GM12864 (cell line): ENCODE measurements at regions not wholly inside any gene's neighbourhood (a gene's known extent, or its start where the extent isn't known, plus 50 kb on each side); places are given as distances from the start of the nearest gene placed in this dataset.

Source experiments
- DNase-seq: peaks from one replicate; pipeline ENCODE4 v3.0.0-alpha.2; 2011; ENCODE audit warnings: low read depth
- H3K4me3 ChIP-seq: 2 replicates; pipeline ENCODE4 v1.5.1; 2011; ENCODE audit warnings: mild to moderate bottlenecking, low read depth, low read length, control low read depth
- TF ChIP-seq, protein P1 (sequence below): IDR thresholded peaks from 2 replicates; pipeline ENCODE4 v1.5.1; 2011; ENCODE audit warnings: low read depth, mild to moderate bottlenecking, moderate library complexity, low read length, control low read depth, inconsistent platforms; ENCODE audit errors: missing control alignments

DNA sequence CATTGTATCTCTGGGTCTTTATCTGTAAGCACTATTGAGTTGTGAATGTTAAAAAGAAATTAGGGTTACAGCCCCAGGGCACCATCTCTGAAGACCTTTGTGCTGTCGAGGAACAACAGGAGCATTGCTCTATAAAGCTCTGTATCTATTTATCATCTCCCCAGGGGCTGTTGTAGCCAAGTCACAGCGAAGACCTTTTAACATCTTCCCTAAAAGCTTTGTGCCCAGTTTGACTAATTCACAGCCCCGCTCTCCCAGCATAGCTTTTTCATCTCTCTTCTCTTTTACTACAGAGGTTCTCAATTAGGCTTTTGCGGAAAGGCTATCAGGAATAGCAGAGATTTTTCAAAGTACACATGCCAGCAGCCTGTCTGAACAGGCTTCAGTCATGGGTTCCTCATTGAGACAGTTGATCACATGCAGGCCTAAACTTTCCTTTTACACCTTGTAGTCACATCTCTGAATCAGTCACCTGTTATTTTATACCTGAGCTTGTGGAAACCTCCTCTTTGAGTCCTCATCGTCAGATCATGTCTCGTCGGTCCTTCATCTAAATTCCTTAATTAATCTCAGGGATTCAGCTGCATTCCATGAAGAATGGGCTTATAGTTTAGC is 140.5 kb downstream of the NPR3 start:
- DNase-seq: no peak
- H3K4me3 ChIP-seq: no peak overlapping the region
- TF ChIP-seq, protein P1, sequence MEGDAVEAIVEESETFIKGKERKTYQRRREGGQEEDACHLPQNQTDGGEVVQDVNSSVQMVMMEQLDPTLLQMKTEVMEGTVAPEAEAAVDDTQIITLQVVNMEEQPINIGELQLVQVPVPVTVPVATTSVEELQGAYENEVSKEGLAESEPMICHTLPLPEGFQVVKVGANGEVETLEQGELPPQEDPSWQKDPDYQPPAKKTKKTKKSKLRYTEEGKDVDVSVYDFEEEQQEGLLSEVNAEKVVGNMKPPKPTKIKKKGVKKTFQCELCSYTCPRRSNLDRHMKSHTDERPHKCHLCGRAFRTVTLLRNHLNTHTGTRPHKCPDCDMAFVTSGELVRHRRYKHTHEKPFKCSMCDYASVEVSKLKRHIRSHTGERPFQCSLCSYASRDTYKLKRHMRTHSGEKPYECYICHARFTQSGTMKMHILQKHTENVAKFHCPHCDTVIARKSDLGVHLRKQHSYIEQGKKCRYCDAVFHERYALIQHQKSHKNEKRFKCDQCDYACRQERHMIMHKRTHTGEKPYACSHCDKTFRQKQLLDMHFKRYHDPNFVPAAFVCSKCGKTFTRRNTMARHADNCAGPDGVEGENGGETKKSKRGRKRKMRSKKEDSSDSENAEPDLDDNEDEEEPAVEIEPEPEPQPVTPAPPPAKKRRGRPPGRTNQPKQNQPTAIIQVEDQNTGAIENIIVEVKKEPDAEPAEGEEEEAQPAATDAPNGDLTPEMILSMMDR: no peak

DNA sequence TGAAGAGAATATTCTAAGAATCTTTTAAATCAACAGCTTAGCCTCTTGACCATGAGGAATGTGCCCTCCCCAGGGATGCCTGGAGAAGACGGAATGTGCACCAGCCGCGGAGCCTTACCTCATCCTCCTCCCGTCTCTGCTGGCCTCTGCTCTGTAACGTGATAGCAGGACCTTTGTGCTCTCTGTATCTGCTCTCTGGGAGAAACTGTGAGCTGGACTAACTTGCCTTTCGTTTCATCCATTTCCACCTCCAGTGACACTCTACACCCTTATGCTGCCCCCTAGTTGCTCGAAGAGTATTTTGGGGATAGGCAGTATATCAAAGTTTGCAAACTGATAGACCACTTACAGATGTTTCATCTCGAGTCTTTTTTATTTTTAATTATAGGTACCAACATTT is 141.4 kb downstream of the NPR3 start:
- no peak for DNase-seq
- H3K4me3 ChIP-seq: no peak overlapping the region
- TF ChIP-seq, protein P1: peak; percentile 12

DNA sequence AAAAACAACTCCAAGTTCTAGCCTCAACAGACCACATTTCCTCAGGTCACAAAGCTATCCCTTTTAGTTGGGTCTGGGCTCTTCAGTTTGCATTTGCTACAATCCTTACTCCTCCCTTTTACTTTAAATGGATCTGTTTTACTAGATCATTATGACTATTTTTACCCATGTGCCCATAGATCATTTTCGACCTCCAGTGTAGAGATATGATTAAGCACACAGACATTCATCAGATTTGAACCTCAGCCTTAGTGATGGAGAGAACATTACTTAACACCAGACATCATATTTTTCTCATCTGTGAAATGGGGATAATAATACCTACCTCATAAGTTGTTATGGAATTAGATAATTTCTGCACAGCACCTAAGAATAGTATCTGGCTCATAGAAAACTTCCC is 141.9 kb downstream of the NPR3 start:
- H3K4me3 ChIP-seq: no peak overlapping the region
- no peak for DNase-seq
- TF ChIP-seq, protein P1: no peak

DNA sequence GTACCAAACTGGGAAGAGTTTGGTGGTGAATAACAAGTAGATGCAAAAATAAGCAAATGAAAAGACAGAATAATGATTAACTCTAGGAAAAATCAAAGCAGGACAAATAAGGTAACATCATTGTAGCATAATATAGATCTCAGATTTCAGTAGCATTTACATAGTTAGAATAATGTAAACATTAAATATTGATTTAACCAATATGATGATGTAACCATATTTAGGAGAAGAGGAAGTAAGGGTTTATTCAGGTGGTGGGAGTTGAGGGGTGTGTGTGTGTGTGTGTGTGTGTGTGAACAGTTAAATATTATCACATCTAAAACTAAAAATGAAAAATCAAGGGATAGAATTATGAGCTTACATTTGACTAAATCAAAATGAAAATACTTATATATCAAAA is 143.4 kb downstream of the NPR3 start:
- no peak overlapping the region for H3K4me3 ChIP-seq
- TF ChIP-seq, protein P1: no peak
- no peak for DNase-seq

DNA sequence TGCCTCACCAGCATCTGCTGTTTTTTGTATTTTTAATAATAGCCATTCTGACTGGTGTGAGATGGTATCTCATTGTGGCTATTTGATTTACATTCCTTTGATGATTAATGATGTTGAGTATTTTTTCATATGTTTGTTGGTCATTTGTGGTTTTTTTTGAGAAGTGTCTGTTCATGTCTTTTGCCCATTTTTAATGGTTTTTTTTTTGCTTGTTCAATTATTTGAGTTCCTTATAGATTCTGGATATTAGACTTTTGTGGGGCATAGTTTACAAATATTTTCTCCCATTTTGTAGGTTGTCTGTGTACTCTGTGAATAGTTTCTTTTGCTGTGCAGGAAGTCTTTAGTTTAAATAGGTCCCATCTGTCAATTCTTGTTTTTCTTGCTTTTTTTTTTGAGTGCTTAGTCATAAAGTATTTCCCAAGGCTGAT is 148.1 kb downstream of the NPR3 start:
- DNase-seq: no peak
- H3K4me3 ChIP-seq: no peak overlapping the region
- TF ChIP-seq, protein P1: no peak

DNA sequence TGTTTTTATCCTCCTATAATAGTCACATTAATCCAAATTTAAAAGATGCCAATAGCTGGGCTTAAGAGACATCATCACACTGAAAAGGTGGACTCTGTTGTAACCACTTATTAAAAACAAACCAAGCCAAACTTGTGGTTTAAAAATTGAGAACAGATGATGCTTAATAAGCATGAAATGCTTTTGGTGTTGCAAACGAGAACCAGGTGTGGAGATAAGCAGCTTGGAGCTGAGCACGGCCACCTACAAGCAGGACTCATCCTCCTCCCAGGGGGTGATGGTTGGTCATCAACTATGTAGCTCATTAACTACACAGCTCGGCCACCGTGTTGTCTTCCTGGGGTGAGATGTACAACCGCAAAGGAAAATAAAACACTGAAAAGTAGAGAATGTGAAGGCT is 154.4 kb downstream of the NPR3 start:
- H3K4me3 ChIP-seq: no peak overlapping the region
- TF ChIP-seq, protein P1: no peak
- DNase-seq: no peak

DNA sequence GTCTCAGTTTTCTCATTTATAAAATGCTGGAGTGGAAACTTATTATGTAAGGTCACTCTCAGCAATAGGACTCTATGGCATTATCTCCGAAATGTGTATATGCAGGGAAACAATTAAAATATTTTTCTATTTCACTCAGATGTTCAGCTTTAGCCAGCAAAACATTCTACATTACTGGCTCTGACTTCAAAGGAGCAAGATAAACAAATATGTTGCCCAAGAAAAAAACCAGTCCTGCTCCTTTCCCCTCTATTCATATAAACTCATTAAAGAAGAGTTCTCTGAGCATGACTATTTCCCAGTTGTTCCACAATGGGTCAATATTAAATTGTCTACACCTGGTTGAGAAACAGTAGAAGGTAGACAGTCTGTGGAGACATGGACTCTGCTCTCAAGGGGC is 155.0 kb downstream of the NPR3 start:
- TF ChIP-seq, protein P1: no peak
- H3K4me3 ChIP-seq: no peak overlapping the region
- DNase-seq: no peak
